ENCODE measurements at regions not wholly inside any gene's neighbourhood (a gene's known extent, or its start where the extent isn't known, plus 50 kb on each side); places are given as distances from the start of the nearest gene placed in this dataset.

DNA sequence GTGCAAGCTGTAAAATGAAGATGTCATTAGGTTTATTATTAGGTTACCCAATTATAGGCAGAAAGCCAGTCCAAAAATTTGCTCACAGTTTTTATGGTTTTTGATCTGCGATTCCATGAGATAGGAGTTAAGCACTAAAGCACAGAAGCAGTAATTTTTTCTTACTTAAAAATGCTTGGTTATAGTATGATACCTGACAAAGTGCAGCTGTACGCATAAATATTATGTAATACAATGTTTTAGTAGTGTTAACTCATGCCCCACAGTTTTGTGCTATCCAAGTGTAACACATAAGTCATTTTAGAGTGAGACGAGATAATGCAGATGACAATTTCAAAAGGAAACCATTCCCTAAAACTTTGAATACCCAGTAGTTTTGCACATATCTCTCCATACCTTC is 357.8 kb downstream of the TMA16 start:
- intact Hi-C loops (cut with micrococcal nuclease), result no loop called here
- no peak for DNase-seq (ENCODE audit: unreplicated experiment)
- ChIA-PET POLR2A (interaction anchor here (1.3 kb wide), 1 partner anchor 10 kb away, joined by 3 read pairs; no protein-coding TSS in a partner anchor), CTCF (no interaction called here)
- Mint-ChIP-seq H3K27me3 (ENCODE audit: insufficient read depth, unreplicated experiment) (no peaks in the 10 kb centered on the region), H3K9me3 (ENCODE audit: unreplicated experiment) (no peaks in the 10 kb centered on the region), H3K36me3 (ENCODE audit: insufficient read depth, unreplicated experiment) (no peaks in the 10 kb centered on the region), H3K27ac (ENCODE audit: low read depth, unreplicated experiment) (no peak overlapping the region), H3K4me1 (ENCODE audit: insufficient read depth, unreplicated experiment) (no peaks in the 10 kb centered on the region), H3K4me3 (ENCODE audit: unreplicated experiment) (no peak overlapping the region)
- BruUV-seq (replicated peaks), result no TSS peak
- TF ChIP-seq, protein P1, sequence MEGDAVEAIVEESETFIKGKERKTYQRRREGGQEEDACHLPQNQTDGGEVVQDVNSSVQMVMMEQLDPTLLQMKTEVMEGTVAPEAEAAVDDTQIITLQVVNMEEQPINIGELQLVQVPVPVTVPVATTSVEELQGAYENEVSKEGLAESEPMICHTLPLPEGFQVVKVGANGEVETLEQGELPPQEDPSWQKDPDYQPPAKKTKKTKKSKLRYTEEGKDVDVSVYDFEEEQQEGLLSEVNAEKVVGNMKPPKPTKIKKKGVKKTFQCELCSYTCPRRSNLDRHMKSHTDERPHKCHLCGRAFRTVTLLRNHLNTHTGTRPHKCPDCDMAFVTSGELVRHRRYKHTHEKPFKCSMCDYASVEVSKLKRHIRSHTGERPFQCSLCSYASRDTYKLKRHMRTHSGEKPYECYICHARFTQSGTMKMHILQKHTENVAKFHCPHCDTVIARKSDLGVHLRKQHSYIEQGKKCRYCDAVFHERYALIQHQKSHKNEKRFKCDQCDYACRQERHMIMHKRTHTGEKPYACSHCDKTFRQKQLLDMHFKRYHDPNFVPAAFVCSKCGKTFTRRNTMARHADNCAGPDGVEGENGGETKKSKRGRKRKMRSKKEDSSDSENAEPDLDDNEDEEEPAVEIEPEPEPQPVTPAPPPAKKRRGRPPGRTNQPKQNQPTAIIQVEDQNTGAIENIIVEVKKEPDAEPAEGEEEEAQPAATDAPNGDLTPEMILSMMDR (IDR thresholded peaks at IDR 0.05; ENCODE audit: unreplicated experiment), result no peak

DNA sequence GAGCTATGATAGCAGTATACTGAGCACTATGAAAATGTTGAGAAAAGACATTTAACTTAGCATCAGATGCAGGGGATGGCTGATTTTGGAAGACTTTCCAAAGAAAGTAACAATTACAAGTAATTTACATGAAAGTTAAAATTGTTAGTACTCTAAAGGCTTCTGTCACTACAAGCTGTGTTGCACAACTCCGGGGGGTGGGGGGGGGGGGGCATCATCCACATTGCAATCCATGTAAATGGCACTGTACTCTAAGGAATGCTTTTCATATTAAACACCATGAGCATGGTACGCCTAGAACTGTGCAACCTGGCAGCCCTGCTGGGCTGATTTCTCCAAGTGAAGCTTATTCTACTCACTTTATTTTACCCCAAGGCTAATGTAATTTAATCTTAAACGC is 363.4 kb downstream of the TMA16 start:
- no peaks in the 10 kb centered on the region for H3K4me1 Mint-ChIP-seq (ENCODE audit: insufficient read depth, unreplicated experiment)
- TF ChIP-seq, protein P1 (IDR thresholded peaks at IDR 0.05; ENCODE audit: unreplicated experiment), result no peak
- ChIA-PET CTCF (interaction anchor here (0.6 kb wide), 1 partner anchor 303 kb away, joined by 4 read pairs; no protein-coding TSS in a partner anchor), POLR2A (no interaction called here)
- H3K27me3 Mint-ChIP-seq (ENCODE audit: insufficient read depth, unreplicated experiment), result no peaks in the 10 kb centered on the region
- no peak overlapping the region for H3K27ac Mint-ChIP-seq (ENCODE audit: low read depth, unreplicated experiment)
- DNase-seq (ENCODE audit: unreplicated experiment), result no peak
- no TSS peak for BruUV-seq (replicated peaks)
- H3K9me3 Mint-ChIP-seq (ENCODE audit: unreplicated experiment), result no peaks in the 10 kb centered on the region
- H3K36me3 Mint-ChIP-seq (ENCODE audit: insufficient read depth, unreplicated experiment), result no peaks in the 10 kb centered on the region
- H3K4me3 Mint-ChIP-seq (ENCODE audit: unreplicated experiment), result no peak overlapping the region
- intact Hi-C loops (cut with micrococcal nuclease), result no loop called here

DNA sequence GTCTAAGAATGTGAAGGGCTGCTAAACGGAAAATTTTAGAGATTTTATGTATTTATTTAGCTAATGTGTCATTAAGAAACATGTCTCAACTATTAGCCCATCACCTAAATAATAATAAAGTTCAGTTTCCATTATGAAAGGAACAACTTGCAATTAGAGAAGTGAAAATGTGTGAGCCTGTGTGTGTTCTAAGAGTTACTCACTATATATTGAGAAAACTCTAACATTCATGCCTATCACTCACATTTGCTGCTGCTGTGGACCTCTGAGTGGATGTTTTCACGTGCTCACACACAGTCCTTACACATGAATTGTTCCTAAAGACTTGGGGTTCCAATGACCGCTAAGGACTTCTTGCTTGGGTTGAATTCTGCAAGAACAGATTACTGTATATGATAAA is 364.0 kb downstream of the TMA16 start:
- no peak overlapping the region for H3K4me3 Mint-ChIP-seq (ENCODE audit: unreplicated experiment)
- no peaks in the 10 kb centered on the region for H3K4me1 Mint-ChIP-seq (ENCODE audit: insufficient read depth, unreplicated experiment)
- no TSS peak for BruUV-seq (replicated peaks)
- CTCF ChIA-PET, result interaction anchor here (1.1 kb wide), 1 partner anchor 15 kb away, joined by 3 read pairs; no protein-coding TSS in a partner anchor
- no peaks in the 10 kb centered on the region for H3K27me3 Mint-ChIP-seq (ENCODE audit: insufficient read depth, unreplicated experiment)
- H3K9me3 Mint-ChIP-seq (ENCODE audit: unreplicated experiment), result no peaks in the 10 kb centered on the region
- H3K27ac Mint-ChIP-seq (ENCODE audit: low read depth, unreplicated experiment), result no peak overlapping the region
- POLR2A ChIA-PET, result no interaction called here
- H3K36me3 Mint-ChIP-seq (ENCODE audit: insufficient read depth, unreplicated experiment), result no peaks in the 10 kb centered on the region
- TF ChIP-seq, protein P1 (IDR thresholded peaks at IDR 0.05; ENCODE audit: unreplicated experiment), result no peak
- no peak for DNase-seq (ENCODE audit: unreplicated experiment)
- intact Hi-C loops (cut with micrococcal nuclease), result no loop called here

DNA sequence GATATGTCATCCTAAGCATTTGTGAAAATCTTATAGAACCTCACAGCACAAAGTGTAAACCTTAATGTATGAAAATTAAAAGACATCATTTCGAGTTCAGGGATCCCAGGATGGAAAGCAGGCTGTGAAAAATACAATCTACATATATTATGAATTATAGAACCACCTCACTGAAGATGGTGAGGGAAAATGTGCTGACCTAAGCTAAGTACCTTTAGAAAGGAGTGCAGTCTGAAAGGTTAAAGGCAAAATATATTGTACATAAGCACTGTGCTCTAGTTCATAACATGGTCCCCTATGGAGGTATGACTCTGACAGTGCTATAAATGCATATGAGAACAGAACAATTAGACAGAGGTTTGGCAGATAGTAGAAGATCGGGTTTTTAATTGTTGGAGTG is 368.6 kb downstream of the TMA16 start:
- CTCF ChIA-PET, result no interaction called here
- POLR2A ChIA-PET, result interaction anchor here (1.0 kb wide), 1 partner anchor 11 kb away, joined by 3 read pairs; no protein-coding TSS in a partner anchor
- TF ChIP-seq, protein P1 (IDR thresholded peaks at IDR 0.05; ENCODE audit: unreplicated experiment), result no peak
- BruUV-seq (replicated peaks), result no TSS peak
- Mint-ChIP-seq H3K4me3 (ENCODE audit: unreplicated experiment) (no peak overlapping the region), H3K27ac (ENCODE audit: low read depth, unreplicated experiment) (no peak overlapping the region), H3K9me3 (ENCODE audit: unreplicated experiment) (no peaks in the 10 kb centered on the region), H3K27me3 (ENCODE audit: insufficient read depth, unreplicated experiment) (no peaks in the 10 kb centered on the region), H3K36me3 (ENCODE audit: insufficient read depth, unreplicated experiment) (no peaks in the 10 kb centered on the region), H3K4me1 (ENCODE audit: insufficient read depth, unreplicated experiment) (peaks cover 8% of the 10 kb centered on the region)
- intact Hi-C loops (cut with micrococcal nuclease), result no loop called here
- DNase-seq (ENCODE audit: unreplicated experiment), result no peak

All from MCF 10A (cell line).